IMR-90 (cell line): ENCODE measurements at regions not wholly inside any gene's neighbourhood (a gene's known extent, or its start where the extent isn't known, plus 50 kb on each side); places are given as distances from the start of the nearest gene placed in this dataset.

Experiments used
- ATAC-seq: fragments of 200-7000 bp; cut with Tn5 transposase; 2 replicates; pipeline ENCODE4 v1.9.1; 2020; ENCODE audit warnings: low read depth, mild to moderate bottlenecking, moderate library complexity
- BruUV-seq: library from RNA; stranded (reverse); fragments of 400-500 nt; replicated peaks from 2 replicates; lab custom pipeline; 2021; lab: Mats Ljungman, UMichigan
- CTCF ChIA-PET: fragments of 300-600 bp; formaldehyde crosslinking; extraction: SDS; loops from one replicate; lab custom pipeline; 2021; ENCODE audit warnings: antibody characterized with exemption; lab: Yijun Ruan, JAX
- POLR2A ChIA-PET: fragments of 300-600 bp; sonication (Branson Sonifier 250); formaldehyde crosslinking; loops from one replicate; lab custom pipeline; 2022; ENCODE audit warnings: antibody characterized with exemption; ENCODE audit not compliant: unreplicated experiment; lab: Charles Lee
- DNase-seq: peaks from one replicate; pipeline ENCODE4 v3.0.0; 2013
- H2AFZ ChIP-seq: replicated peaks from 2 replicates; pipeline ENCODE3; 2013; ENCODE audit warnings: low read length, mild to moderate bottlenecking; ENCODE audit not compliant: poor library complexity
- H2AK5ac ChIP-seq: 2 replicates; pipeline ENCODE4 v1.6.1; 2013; ENCODE audit warnings: low read depth, low read length, inconsistent platforms
- H2AK9ac ChIP-seq: replicated peaks from 2 replicates; pipeline ENCODE3; 2013; ENCODE audit warnings: mild to moderate bottlenecking, low read depth, low read length, moderate library complexity; ENCODE audit not compliant: poor library complexity
- H2BK120ac ChIP-seq: 2 replicates; pipeline ENCODE4 v1.6.1; 2013; ENCODE audit warnings: low read depth, low read length, inconsistent platforms
- H2BK15ac ChIP-seq: 3 replicates; pipeline ENCODE4 v1.6.1; 2013; ENCODE audit warnings: low read depth, low read length, inconsistent platforms
- H2BK20ac ChIP-seq: 2 replicates; pipeline ENCODE4 v1.6.1; 2013; ENCODE audit warnings: low read depth, mild to moderate bottlenecking, inconsistent platforms, low read length, moderate library complexity
- H2BK5ac ChIP-seq: 2 replicates; pipeline ENCODE4 v1.6.1; 2013; ENCODE audit warnings: mild to moderate bottlenecking, low read depth, low read length, inconsistent platforms; ENCODE audit not compliant: poor library complexity, severe bottlenecking
- H3K14ac ChIP-seq: replicated peaks from 2 replicates; pipeline ENCODE4 v1.6.1; 2013; ENCODE audit warnings: low read depth, low read length, inconsistent platforms
- H3K18ac ChIP-seq: 2 replicates; pipeline ENCODE4 v1.6.1; 2013; ENCODE audit warnings: low read depth, low read length, control low read depth
- H3K23ac ChIP-seq: 2 replicates; pipeline ENCODE4 v1.6.1; 2013; ENCODE audit warnings: low read depth, low read length, inconsistent platforms
- H3K27ac ChIP-seq: 2 replicates; pipeline ENCODE4 v1.5.1; 2013; ENCODE audit warnings: mild to moderate bottlenecking, control low read depth, low read length; ENCODE audit not compliant: insufficient read depth
- H3K27me3 ChIP-seq: 2 replicates; pipeline ENCODE4 v1.6.1; 2013; ENCODE audit warnings: low read length; ENCODE audit not compliant: control insufficient read depth, insufficient read depth
- H3K36me3 ChIP-seq: 2 replicates; pipeline ENCODE4 v1.6.1; 2013; ENCODE audit warnings: low read length, mixed read lengths; ENCODE audit not compliant: control insufficient read depth, insufficient read depth
- H3K4ac ChIP-seq: 2 replicates; pipeline ENCODE4 v1.6.1; 2013; ENCODE audit warnings: low read depth, low read length, inconsistent platforms
- H3K4me1 ChIP-seq: 2 replicates; pipeline ENCODE4 v1.6.1; 2013; ENCODE audit warnings: low read length, mixed read lengths; ENCODE audit not compliant: control insufficient read depth, insufficient read depth
- H3K4me2 ChIP-seq: 2 replicates; pipeline ENCODE4 v1.6.1; 2013; ENCODE audit warnings: low read depth, mild to moderate bottlenecking, control low read depth, low read length, moderate library complexity
- H3K4me3 ChIP-seq: 2 replicates; pipeline ENCODE4 v1.5.1; 2013; ENCODE audit warnings: low read depth, mild to moderate bottlenecking, control low read depth, low read length, moderate library complexity; ENCODE audit not compliant: insufficient read depth
- H3K56ac ChIP-seq: 2 replicates; pipeline ENCODE4 v1.6.1; 2013; ENCODE audit warnings: low read length, inconsistent platforms; ENCODE audit not compliant: insufficient read depth; ENCODE audit errors: extremely low read depth
- H3K79me1 ChIP-seq, 2 experiments: 2 replicates each; pipeline ENCODE4 v1.6.1; 2013; ENCODE audit warnings: low read length in 2 of 2, inconsistent platforms in 1 of 2, low read depth in 1 of 2
- H3K9ac ChIP-seq: 2 replicates; pipeline ENCODE4 v1.6.1; 2013; ENCODE audit warnings: low read depth, low read length, control low read depth
- H3K9me1 ChIP-seq: 2 replicates; pipeline ENCODE4 v1.6.1; 2013; ENCODE audit warnings: low read length, inconsistent platforms; ENCODE audit not compliant: insufficient read depth
- H3K9me3 ChIP-seq: 2 replicates; pipeline ENCODE4 v1.6.1; 2013; ENCODE audit warnings: low read length; ENCODE audit not compliant: control insufficient read depth, insufficient read depth
- H4K20me1 ChIP-seq: 2 replicates; pipeline ENCODE4 v1.6.1; 2013; ENCODE audit warnings: low read length, inconsistent platforms; ENCODE audit not compliant: insufficient read depth
- H4K5ac ChIP-seq: 2 replicates; pipeline ENCODE4 v1.6.1; 2013; ENCODE audit warnings: mild to moderate bottlenecking, low read depth, low read length, control low read depth
- H4K8ac ChIP-seq, 2 experiments: 2 replicates each; pipeline ENCODE4 v1.6.1; 2013; ENCODE audit warnings: low read depth in 2 of 2, low read length in 2 of 2, control low read depth in 1 of 2, inconsistent platforms in 1 of 2
- H4K91ac ChIP-seq: 2 replicates; pipeline ENCODE4 v1.6.1; 2013; ENCODE audit warnings: low read depth, low read length, inconsistent platforms; ENCODE audit not compliant: insufficient read depth
- CEBPB ChIP-seq: IDR thresholded peaks from 2 replicates; pipeline ENCODE4 v1.6.1; 2012; ENCODE audit warnings: low read depth, low read length, improper control_type of control experiment
- CTCF ChIP-seq: conservative IDR thresholded peaks from 2 replicates; pipeline ENCODE4 v1.5.1; 2012; ENCODE audit warnings: mild to moderate bottlenecking, low read depth, low read length, improper control_type of control experiment
- FOS ChIP-seq: fragments of 150-350 bp; IDR thresholded peaks from 2 replicates; pipeline ENCODE4 v1.6.1; 2016; ENCODE audit warnings: low read depth, low read length
- MAFK ChIP-seq: IDR thresholded peaks from 2 replicates; pipeline ENCODE4 v1.6.1; 2012; ENCODE audit warnings: low read depth, low read length, improper control_type of control experiment
- NFE2L2 ChIP-seq: fragments of 150-350 bp; IDR thresholded peaks from 2 replicates; pipeline ENCODE4 v1.6.1; 2016; ENCODE audit warnings: low read depth, mild to moderate bottlenecking, low read length
- POLR2A ChIP-seq: IDR thresholded peaks from 2 replicates; pipeline ENCODE4 v1.6.1; 2012; ENCODE audit warnings: mild to moderate bottlenecking, low read depth, low read length
- RAD21 ChIP-seq: IDR thresholded peaks from 2 replicates; pipeline ENCODE4 v1.6.1; 2012; ENCODE audit warnings: low read length, improper control_type of control experiment
- RCOR1 ChIP-seq: IDR thresholded peaks from 2 replicates; pipeline ENCODE4 v1.6.1; 2012; ENCODE audit warnings: mild to moderate bottlenecking, low read length, improper control_type of control experiment; ENCODE audit not compliant: insufficient replicate concordance
- RFX5 ChIP-seq: IDR thresholded peaks from 2 replicates; pipeline ENCODE4 v1.8.0; 2012; ENCODE audit warnings: low read depth, mild to moderate bottlenecking, low read length, moderate library complexity
- SMC3 ChIP-seq: fragments of 150-350 bp; IDR thresholded peaks from 2 replicates; pipeline ENCODE4 v1.6.1; 2016; ENCODE audit warnings: low read depth, mild to moderate bottlenecking, antibody characterized with exemption, low read length, moderate library complexity
- WGBS, 2 experiments: methylation state at CpG; one replicate each; pipeline versions ENCODE4 v1.1.5 to v1.1.7; 2013; ENCODE audit warnings: missing lambda C conversion rate in 2 of 2; ENCODE audit not compliant: insufficient read length in 1 of 2; ENCODE audit errors: extremely low coverage in 2 of 2; 5-methylcytosine and 5-hydroxymethylcytosine counted together
- dilution Hi-C: fragments of 300-500 bp; cut with HindIII; formaldehyde crosslinking; loops from one replicate; pipeline ENCODE4 v1.14.3; 2018; ENCODE audit warnings: low sequenced_read_pairs; ENCODE audit not compliant: unreplicated experiment
- in situ Hi-C: fragments of 300-500 bp; cut with MboI; formaldehyde crosslinking; loops from 3 replicates; pipeline ENCODE4 v1.14.3; 2019; ENCODE audit warnings: low sequenced_read_pairs, inconsistent platforms, mixed read lengths
- intact Hi-C: fragments of 100-400 bp; cut with micrococcal nuclease; formaldehyde crosslinking; loops from 2 replicates; pipeline ENCODE4 v1.10.0; 2022

GRCh38 chr5:4954048-4954447, 186.1 kb upstream of the ADAMTS16 start:
- no peaks in the 10 kb centered on the region for H3K36me3 ChIP-seq
- POLR2A ChIA-PET: no interaction called here
- no TSS peak for BruUV-seq
- no peak overlapping the region for H3K18ac ChIP-seq
- no peaks in the 10 kb centered on the region for H3K79me1 ChIP-seq
- no peak overlapping the region for H3K14ac ChIP-seq
- no peak overlapping the region for H2AK9ac ChIP-seq
- WGBS, 2 experiments: 40% methylated on average over 1 of the region's 4 CpGs; no CpG with 5 or more reads in 1 of the 2 experiments
- in situ Hi-C loops (no loop called here), intact Hi-C loops (no loop called here), dilution Hi-C loops (no loop called here)
- no peak overlapping the region for H2AK5ac ChIP-seq
- no peaks in the 10 kb centered on the region for H3K9me1 ChIP-seq
- ATAC-seq: no peak
- CTCF ChIA-PET: no interaction called here
- peaks cover 16% of the 10 kb centered on the region for H3K9me3 ChIP-seq
- no peak overlapping the region for H4K5ac ChIP-seq
- no peak overlapping the region for H3K9ac ChIP-seq
- no peak overlapping the region for H3K4me3 ChIP-seq
- H2AFZ ChIP-seq: no peak overlapping the region
- no peak overlapping the region for H2BK120ac ChIP-seq
- no peak overlapping the region for H4K91ac ChIP-seq
- H3K4me2 ChIP-seq: no peak overlapping the region
- no peak for DNase-seq
- H3K27ac ChIP-seq: no peak overlapping the region
- H2BK5ac ChIP-seq: no peak overlapping the region
- no peak for TF ChIP-seq POLR2A
- TF ChIP-seq RAD21: no peak
- no peak for TF ChIP-seq MAFK
- no peak for TF ChIP-seq CEBPB
- no peak for TF ChIP-seq CTCF
- no peak for TF ChIP-seq NFE2L2
- no peak for TF ChIP-seq RFX5
- no peak for TF ChIP-seq RCOR1
- no peak for TF ChIP-seq SMC3
- TF ChIP-seq FOS: no peak
- H3K4ac ChIP-seq: no peak overlapping the region
- H2BK20ac ChIP-seq: no peak overlapping the region
- no peaks in the 10 kb centered on the region for H3K27me3 ChIP-seq
- H4K20me1 ChIP-seq: no peaks in the 10 kb centered on the region
- H3K23ac ChIP-seq: no peak overlapping the region
- no peaks in the 10 kb centered on the region for H3K4me1 ChIP-seq
- no peak overlapping the region for H3K56ac ChIP-seq
- no peak overlapping the region for H4K8ac ChIP-seq
- no peak overlapping the region for H2BK15ac ChIP-seq
